Activated CD4-positive, alpha-beta T cell treated with anti-CD3 and anti-CD28 coated beads for 24 hours (primary cell): ENCODE measurements at regions not wholly inside any gene's neighbourhood (a gene's known extent, or its start where the extent isn't known, plus 50 kb on each side); places are given as distances from the start of the nearest gene placed in this dataset.

Source experiments
- DNase-seq, 2 donors: peaks; one replicate each; pipeline ENCODE4 v3.0.0-alpha.2; 2020; ENCODE audit warnings: low read depth in 2 of 2

GRCh38 chr17:63333869-63334268 is 112.2 kb downstream of the CYB561 start:
- no peak for DNase-seq

DNA sequence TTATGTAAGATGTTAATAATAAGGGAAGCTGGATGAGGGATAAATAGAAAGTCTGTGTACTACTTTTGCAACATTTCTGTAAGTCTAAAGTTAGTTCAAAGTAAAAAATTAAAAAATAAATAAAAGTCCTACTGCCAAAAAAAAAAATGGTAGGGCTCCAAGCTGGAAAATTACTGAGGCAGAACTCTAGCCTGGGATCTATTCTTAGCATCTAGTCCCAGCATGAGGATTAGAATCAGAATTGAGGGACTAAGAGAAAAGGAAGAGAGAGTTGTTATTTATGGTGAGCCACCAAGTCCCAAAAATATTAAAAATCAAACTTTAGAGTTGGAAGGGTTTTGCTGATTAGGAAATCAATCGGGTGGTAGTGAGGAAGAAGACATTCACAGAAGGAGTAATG is 110.3 kb downstream of the CYB561 start:
- no peak for DNase-seq

DNA sequence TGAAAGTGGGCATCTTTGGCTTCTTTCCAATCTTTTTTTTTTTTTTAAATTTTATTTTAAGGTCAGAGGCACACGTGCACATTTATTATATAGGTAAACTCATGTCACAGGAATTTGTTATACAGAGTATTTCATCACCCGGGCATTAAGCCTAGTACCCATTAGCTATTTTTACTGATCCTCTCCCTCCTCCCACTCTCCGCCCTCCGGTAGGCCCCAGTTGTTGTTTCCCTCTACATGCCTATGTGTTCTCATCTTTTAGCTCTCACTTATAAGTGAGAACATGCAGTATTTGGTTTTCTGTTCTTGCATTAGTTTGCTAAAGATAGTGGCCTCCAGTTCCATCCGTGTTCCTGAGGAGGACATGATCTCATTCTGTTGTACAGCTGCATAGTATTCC is 108.5 kb downstream of the CYB561 start:
- DNase-seq, result no peak

DNA sequence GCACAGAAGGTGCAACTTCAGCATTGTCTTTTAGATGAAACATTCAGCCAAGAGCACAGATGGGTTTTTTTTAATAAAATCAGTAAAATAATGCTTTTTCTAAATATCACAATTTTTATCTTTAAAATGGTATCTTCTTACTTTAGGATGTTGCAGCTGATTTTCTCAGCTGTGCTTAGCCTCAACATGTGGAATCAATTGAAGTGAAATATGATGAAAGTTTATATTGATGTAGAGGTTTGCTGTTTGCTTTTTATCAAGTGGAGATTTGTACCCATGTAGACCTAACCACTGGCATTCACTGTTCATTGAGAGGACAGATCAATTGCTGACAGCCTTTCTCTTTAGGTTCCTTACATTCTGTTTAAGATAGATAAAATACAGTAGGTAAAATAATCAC is 107.8 kb downstream of the CYB561 start:
- no peak for DNase-seq

GRCh38 chr17:63341276-63341675 is 104.8 kb downstream of the CYB561 start:
- DNase-seq, result no peak

GRCh38 chr17:63344383-63344782 is 101.7 kb downstream of the CYB561 start:
- no peak for DNase-seq

DNA sequence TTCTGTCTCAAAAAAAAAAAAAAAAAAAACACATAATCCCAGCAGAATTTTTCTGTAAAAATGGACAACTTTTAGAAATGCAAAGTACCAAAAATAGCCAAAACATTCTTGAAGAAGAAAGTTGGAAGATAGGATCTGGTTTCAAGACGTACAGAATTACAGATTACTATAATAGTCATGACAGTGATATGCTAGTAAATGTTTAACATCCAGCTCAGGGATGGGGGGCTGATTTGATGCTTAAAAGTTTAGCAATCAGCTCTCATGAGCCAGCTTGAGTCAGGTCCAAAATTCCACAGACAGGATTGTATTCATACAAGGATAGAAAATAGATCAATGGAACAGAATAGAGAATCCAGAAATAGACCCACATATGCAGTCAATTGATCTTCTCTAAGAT is 100.5 kb downstream of the CYB561 start:
- DNase-seq, result no peak

GRCh38 chr17:63347475-63347874 is 98.6 kb downstream of the CYB561 start:
- DNase-seq, result no peak

GRCh38 chr17:63349478-63350000 is 96.6 kb downstream of the CYB561 start:
- no peak for DNase-seq

- DNase-seq, result no peak
Observed at GRCh38 chr17:63350364-63350763, 95.7 kb downstream of the CYB561 start.

DNA sequence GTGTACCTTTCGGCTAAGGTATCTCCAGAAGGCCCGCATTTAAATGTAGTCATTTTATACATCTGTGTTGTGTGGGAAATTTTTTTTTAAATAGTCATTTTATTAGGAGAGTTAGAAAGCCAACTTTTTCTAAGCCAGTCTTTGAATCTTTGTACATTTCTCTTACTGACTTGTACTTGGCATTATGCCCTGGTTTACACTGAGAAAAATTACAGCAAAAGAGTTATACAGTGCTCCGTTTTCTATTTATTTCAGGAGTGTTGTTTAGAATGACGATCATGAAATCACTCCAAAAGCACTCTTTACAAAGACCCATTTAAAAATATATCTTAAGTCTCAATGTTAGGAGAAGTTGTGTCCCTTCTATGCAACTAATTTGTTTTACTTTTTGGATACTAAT is 91.8 kb downstream of the CYB561 start:
- DNase-seq, result no peak

- DNase-seq, result no peak
Observed at GRCh38 chr17:63356337-63356757, 89.8 kb downstream of the CYB561 start.

DNA sequence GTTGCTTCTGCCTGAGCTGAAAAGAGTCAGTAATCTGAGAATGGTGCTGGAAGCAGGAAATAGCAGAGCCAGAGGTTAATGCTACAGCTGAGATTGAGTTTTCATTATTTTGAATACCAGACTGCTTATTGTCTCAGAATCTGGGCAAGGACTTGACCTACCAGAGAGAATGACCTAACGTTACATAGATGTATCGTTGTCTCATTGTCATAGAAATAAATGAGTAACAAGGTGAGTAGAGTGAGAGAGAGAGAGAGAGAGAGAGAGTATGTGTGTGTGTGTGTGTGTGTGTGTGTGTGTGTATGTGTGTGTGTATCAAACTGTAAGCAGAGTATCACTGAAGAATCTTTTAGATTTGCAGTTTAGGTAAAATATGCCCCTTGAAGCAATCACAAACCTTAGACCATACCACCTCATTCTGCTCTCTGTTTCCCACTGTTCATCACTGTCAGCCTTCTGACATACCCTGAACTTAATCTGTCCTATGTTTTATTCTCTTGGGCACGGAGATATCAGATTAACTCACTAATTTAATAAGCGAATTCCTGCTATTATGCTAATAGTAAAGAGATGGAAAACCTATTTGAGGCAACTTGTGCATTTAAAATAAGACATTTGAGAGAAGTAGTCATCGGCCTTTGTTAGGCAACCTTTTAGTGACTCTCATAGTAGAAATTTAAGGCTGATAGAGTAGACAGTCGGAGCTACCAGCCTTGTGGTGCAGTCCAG is 87.8 kb downstream of the CYB561 start:
- no peak for DNase-seq

GRCh38 chr17:63358956-63359355 is 87.2 kb downstream of the CYB561 start:
- DNase-seq, result no peak

DNA sequence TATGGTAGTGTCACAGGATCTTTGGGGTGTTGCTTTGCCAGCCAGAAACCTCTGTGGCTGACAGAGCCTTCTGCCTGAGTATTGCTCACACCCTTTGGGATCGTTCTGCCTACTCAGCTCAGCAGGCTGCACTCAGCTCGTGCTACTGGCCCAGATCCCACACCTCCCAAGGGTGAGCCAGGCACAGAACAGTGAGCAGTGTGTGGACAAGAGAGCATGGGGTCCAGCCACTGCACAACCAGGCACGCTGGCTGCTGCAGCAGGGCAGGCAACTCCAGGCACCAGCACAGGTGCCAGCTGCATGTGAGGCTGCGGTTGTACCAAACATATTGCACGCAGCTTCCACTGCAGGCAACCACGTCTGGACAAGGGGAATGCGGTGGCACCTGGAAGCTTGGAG is 84.9 kb downstream of the CYB561 start:
- no peak for DNase-seq

GRCh38 chr17:63362115-63362514 is 84.0 kb downstream of the CYB561 start:
- no peak for DNase-seq

- DNase-seq, result no peak
Observed at GRCh38 chr17:63364387-63364786, 81.7 kb downstream of the CYB561 start.

GRCh38 chr17:63364944-63365343 is 81.2 kb downstream of the CYB561 start:
- DNase-seq, result no peak

DNA sequence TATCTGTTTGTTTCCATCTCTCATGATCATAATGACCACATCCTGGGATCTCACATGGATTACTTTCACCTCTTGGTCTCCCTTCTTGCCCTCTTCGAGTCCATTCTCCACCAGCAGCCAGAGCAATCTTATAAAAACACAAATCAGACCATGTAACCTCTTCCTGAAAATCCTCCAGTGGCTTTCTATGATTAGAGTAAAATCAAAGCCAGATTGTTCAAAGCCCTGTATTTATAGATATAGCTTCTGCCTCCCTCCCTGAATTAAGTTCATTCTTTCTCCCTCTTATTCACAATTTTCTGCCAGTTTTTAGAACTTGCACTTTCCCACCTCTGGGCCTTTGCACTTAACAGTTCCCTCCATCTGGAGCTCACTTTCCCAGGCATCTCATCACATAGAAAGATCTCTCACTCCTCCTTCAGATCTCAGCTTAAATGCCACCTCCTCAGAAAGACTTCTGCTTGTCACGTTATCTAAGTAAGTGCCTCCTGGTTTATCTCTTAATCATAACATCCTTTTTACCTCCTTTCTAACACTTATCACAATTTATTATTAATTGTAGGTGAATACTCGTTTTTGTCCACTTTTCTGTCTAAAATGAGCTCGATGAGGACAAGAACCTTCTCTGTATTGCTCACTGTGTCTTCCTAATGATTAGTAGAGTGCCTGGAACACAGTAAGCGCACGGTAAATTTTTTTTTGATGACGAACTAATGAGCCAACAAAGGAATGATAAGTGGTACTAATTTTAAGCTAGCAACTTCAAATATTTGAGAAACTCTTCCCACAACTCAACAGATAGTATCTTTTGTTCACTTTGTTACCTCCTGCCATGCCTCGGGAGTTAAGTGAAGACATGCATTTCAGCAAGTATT is 80.5 kb downstream of the CYB561 start:
- no peak for DNase-seq

- DNase-seq, result no peak
Observed at GRCh38 chr17:63366241-63366566, 79.9 kb downstream of the CYB561 start.

DNA sequence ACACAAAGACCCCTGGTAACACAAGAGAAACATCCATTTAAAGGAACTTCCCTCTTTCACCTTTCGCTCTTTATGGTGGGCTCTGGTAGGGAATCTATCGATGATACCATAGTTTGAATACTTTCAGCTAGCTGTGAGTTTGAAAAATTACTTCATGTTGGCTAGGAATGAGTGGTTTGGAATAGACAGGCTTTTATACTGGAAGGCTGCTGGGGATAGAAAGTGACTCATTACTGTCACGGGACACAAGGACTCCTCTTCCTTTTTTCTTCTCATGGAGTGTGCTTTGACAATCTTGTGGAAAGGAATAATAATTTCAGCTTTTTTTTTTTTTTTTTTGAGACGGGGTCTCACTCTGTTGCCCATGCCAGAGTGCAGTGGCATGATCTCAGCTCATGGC is 76.9 kb downstream of the CYB561 start:
- no peak for DNase-seq

GRCh38 chr17:63370696-63371095 is 75.4 kb downstream of the CYB561 start:
- no peak for DNase-seq

GRCh38 chr17:63376949-63377348 is 69.2 kb downstream of the CYB561 start:
- DNase-seq, result no peak
